ENCODE measurements at regions not wholly inside any gene's neighbourhood (a gene's known extent, or its start where the extent isn't known, plus 50 kb on each side); places are given as distances from the start of the nearest gene placed in this dataset.

GRCh38 chr14:39880965-39881364, 448.7 kb upstream of the FBXO33 start:
- TF ChIP-seq CTCF (IDR thresholded peaks at IDR 0.05) (no peak), ZFX (IDR thresholded peaks at IDR 0.05; ENCODE audit: borderline replicate concordance) (no peak)

Data from 22Rv1 (cell line).